Fibroblast of the conjunctiva (primary cell): ENCODE measurements at regions not wholly inside any gene's neighbourhood (a gene's known extent, or its start where the extent isn't known, plus 50 kb on each side); places are given as distances from the start of the nearest gene placed in this dataset.

Experiments
- DNase-seq: peaks from one replicate; pipeline ENCODE4 v3.0.0-alpha.2; 2010; ENCODE audit warnings: low read depth

DNA sequence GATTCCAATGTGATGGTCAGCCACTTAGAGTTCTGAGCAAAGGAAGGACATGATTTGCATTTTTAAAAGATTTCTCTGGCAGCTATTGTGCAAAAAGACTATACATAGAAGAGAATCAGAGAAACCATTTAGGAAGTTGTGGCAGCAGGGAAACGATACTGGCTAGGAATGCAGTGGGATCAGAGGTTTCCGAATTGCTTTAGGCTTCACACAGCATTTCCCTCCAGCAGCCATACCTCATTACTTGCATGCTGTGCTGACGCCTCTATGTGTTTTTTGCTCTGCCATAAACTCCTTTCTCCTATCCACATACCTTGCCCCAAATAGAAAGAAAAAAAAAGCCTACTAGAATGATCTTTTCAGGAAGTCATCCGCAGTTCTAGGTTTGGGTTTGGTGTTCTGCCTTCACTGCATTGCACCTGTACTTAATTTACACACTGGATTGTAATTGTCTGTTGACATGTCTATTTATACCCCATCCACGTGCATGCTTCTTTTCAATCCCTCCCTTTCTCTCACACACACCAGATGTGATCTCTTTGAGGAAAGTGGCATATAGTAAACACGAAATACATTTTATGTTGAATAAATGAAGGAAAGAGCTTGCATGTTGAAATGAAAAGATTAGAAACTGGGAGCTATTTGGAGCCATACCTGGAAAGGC is 860.3 kb upstream of the SEMA6D start:
- no peak for DNase-seq

DNA sequence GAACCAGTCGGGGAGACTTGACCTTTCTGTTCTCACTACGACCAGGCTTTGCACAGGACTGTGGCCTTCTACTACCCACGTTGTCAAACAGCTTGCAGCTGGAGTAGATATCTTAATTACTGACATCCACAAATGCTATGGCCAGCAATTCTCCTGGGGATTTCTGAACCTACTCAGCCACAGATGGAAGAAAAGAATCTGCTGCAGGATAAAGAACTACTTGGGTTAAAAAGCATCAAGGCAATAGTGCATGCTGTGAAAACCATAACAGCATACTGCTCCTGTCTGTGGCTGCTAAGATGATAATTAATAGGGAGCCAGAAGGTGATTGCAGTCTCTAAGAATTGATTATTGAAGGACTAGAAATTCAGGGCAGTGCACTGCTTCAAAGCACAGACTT is 859.2 kb upstream of the SEMA6D start:
- DNase-seq = no peak

DNA sequence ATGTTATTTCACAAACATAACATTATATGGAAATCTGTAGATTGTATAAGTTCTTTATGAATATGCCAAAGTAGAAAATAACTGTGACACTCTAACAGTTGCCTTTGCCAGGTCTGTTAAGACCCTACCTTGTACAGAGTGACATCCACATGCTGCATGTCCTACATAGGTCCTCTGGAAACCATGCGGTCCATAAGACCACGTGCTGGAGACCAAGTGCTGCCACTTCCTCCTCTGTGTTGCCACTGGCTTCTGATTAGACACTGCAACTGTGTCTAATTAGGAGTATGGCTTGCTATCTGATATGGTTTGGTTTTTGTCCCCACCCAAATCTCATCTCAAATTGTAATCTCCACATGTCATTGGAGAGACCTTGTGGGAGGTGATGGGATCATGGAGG is 855.5 kb upstream of the SEMA6D start:
- DNase-seq = no peak

DNA sequence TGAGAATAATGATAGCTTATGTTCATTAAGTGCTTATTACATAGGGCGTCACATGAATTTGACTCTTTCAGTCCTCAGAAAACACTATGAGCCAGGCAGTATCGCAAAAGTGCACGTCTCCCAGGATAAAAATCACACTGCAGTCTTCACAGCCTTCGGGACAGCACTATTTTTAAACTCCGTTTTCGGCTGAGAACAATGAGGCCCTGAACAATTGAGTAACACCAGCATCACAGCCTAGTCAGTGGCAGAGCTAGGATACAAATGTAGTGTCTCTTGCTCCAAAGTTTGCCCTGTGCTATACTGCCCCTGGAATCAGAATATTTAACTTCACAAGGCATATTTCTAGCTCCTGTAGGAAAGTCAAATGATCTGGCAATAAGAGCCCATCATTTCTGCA is 852.1 kb upstream of the SEMA6D start:
- no peak for DNase-seq

DNA sequence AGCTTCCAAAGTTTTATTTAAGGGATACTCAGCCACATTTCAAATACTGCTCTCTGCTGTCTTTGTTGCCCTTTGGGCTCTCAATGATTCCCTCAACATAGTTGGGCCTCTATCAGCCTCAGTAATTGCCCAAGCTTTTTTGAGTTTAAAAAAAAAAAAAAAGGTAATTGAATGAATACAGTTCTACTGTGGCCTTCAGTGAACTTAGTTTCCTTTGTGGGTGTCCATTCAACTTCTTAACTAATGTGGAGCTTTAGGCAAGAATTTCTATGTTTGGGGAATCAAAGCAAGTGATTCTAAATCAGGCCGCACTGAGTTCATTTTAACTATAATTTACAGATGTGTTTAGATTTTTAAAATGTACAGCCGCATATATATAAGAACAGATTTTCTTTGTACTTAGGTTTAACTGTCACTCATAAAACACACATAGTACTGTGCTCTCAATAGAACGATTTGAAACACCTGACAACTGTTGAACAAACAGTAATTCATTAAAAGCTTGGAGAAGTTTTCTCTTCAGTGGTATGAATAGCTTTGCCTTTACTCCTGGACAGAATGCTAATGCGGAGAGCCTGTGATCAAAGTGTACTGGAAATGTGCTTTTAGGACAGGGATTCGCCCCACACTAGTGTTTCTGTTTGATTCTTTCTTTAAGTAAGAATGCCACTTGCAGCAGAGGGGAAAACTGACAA is 844.9 kb upstream of the SEMA6D start:
- no peak for DNase-seq

DNA sequence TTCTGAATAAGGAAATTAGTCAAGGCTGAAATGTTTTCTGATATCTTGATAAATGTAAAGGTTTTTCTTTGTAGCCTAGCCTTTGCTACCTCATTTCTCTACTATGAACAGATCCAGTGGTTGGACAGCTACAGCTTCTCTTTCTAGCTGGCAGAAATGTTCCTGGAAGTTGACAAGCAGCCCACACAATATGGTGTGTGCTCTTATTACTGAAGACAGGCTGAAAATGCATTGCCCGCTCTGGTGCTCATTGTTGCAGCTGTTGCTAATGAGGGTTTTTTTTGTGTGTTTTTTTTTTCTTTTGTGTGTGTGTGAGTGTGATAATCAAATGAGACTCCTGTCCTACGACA is 844.3 kb upstream of the SEMA6D start:
- DNase-seq = no peak

DNA sequence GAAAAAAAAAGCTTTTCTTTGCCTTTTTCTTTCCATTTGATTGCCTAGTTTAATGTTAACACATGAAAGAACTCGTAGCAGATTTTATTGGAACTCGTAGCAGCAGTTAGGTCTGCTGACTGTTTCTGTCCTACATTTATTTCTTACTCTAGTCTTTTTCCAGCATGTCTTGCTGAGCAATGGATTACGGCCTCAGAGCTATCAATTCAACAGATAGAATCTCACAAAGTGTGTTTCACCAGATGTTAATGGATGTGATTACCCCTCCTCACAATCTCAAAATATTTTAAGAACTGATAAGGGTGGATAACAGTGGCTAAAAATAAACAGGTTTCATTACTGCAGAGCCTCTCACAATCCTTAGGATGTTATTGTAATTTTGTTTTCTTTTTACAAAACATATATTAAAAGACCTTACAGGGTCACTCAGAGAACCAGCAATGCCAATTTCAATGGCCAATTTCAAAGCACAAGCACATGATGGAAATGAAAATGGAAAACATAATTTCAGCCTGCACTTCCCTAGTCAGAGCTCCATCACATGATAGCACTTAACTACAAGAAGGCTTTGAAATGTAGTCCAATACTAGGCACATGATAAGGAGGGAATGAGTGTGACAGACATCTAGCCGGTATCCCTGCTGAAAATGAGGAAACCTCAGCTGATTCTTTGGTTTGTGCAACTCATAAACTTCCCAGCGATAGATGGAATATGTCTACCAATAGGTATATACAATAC is 838.1 kb upstream of the SEMA6D start:
- no peak for DNase-seq

DNA sequence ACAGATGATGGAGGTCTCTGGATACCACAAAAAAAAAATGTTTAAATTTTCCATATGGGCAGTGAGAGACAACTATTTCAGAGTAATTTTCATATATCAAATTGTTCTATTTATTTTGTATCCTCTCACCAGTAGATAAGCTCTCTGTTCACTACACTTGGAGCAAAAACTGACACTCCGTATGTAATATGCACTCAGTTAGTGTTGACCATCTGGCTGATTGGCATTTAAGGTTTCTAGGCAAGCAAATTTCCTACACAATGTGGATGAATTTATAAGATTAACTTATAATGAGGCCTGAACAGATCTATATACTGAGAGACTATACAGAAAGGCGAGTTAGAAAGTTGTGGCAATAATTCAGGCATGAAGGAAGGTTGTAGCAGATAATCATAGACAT is 836.5 kb upstream of the SEMA6D start:
- no peak for DNase-seq

DNA sequence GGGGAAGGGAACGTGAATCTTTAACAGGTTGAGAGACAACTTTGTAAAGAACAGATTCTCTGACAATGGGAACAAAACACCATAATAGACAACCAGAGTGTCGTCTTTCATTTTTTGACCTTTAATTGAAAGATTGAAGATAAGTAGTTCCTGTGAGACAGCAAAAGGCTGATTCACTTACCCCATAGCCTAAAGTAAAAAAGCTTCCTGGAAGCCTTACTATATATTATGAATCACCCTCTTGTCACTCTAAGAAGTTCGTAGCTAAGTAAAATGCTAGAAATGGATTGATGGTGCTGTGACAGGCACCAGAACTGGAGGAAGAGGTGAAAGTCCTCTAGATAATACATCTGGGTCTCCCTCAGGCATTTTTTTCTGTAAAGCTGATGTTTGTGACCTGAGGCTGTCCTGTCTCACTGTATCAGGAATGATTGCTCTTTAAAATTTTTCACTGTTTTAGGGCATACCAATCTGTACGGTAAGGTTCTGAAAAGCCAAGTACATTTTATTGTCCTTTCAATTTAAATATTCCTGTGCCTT is 824.6 kb upstream of the SEMA6D start:
- no peak for DNase-seq

DNA sequence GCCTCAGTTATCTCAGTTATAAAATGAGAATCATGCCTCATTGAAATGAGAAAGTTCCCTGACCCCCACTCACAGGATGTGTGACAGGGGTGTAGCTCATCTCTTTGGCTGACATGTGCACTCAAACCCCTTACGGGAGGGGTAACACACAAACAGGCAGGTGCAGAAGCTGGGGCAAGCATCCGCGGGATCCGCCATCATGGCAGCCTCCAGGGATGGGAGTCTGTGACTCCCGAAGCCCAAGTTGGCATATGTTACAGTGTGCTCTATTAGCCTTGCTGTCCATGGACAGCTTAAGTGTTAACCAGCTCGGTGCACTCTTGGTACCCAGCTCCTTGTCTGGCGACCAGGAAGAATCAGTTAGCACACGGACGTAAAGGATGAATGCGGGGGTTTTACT is 822.7 kb upstream of the SEMA6D start:
- DNase-seq = no peak

DNA sequence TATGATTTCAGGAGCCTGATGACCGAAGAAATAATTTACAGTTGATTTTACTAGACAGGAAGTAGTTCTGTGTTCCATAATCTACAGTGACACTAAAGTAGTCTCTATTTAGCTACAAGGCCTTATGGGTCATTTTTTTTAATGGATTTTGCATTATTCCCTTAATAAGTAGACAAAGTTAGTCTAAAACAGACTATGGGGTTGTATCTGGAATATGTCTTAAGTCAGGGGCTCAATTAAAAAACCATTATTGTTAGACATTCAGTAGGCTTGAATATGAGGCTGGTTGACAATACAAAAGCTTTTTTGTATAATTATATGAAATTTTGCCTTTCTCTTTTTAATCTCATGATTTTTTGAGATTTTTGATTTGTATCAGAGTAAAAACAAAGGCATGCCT is 820.0 kb upstream of the SEMA6D start:
- DNase-seq = no peak

DNA sequence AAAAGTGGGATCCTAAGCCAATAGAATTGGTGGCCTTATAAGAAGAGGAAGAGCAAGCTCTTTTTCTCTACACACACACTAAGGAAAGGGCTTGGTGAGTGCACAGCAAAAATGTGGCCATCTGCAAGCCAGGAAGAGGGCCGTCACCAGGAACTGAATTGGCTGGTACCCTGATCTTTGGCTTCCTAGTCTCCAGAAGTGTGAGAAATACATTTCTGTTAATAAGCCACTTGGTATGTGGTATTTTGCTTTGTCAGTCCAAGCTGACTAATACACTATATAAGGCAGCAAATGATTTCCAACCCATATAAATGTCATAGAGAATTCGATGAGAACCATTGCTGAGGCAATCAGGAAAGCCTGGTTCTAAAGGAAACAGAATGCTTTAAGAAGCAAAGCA is 816.3 kb upstream of the SEMA6D start:
- no peak for DNase-seq

DNA sequence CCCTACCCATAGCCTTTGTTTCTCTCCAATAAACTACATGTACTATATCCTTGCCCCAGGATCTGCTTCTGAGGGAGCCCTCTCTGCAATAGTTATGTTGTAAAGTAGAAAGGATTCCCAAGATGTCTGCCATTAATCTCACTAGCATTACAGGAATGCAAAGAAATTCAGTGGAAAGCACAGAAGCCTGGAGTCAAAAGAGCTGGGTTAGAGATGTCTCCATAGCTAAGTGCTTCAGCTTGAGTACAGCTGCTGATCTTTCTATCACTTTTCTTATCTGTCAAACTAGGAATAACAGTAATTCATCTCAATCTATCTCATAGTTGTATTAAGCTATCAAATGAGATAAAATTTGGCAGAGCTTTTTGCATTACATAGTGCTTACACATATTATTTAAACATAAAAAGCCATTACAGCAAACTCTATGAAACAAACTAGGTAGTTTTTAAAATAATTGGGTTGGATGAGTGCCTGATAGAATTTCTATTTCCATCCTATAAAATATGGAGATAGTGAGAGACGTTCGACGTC is 799.5 kb upstream of the SEMA6D start:
- no peak for DNase-seq

DNA sequence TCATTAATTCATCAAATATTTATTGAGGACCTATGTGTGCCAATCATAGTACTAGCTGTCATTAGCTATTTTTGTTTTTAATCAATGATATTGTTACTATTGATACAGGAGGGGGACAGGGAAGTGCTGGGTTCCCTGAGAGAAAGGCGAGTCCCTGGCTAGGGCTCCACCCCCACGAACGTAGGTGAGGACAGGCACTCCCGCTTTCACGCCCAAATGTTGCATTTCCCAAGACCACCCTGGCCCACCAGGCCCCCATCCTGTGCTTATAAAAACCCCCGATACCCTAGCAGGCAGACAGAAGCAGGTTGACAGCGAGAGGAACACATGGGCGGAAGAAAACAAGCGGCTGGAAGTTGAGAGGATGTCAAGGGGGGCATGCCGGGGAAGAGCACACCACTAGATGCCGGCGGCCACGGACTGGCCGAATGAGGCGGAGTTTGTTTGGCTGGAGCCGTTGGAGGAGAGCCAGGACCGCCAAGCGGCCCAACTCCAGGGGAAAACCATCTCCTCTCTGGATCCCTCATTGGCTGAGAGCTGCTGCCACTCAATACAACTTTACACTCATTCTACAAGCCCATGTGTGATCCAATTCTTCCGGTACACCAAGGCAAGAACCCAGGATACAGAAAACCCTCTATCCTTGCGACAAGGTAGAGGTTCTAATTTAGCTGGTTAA is 798.7 kb upstream of the SEMA6D start:
- DNase-seq = no peak

DNA sequence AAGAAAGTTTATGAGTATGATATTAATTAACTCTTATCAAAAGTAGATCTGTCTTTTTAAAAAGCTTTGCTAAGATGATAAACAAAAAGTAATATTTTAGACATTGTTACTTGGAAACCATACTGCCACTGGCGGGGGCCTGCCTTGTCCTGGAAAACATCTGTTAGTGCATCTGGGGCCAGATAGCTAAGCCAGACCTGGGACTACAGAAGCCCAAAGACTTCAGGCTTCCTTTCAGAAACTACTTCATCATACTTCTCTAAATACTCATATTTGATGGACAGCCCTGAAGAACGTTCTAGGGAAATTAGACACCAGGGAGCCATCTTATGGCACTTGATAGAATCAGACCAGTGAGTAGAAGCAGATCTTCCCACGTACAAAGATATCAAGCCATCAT is 795.4 kb upstream of the SEMA6D start:
- DNase-seq = no peak

DNA sequence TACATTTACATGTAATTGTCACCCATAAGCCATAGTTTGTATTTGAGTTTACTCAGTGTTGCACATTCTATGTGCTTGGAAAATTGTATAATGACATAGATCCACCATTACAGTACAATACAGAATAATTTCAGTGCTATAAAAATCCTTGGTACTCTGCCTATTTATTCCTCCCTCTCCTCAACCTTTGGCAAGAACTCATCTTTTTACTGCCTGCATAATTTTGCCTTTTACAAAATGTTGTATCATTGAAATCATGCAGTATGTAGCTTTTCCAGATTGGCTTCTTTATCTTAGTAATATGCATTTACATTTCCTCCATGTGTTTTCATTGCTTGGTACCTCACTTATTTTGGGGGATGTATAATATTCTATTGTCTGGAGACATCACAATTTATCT is 786.9 kb upstream of the SEMA6D start:
- no peak for DNase-seq

DNA sequence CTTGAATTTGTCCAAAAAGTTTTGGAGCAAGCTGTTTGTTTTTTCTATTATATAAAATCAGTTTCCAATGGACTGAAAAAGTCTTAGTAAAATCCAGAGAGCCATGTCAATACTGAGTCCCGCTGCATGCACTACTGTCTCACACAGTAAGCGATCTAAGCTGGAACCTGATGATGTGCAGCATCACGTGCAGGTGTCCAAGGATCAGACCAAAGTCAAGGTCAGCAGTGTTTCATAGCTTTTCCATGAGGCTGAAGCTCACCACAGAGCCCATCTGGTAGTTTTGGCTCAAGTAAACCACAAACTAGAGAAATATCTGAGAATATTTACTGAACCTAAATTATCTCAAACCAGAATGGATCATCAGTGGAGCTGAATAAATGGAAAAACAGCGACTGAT is 784.0 kb upstream of the SEMA6D start:
- DNase-seq = no peak

DNA sequence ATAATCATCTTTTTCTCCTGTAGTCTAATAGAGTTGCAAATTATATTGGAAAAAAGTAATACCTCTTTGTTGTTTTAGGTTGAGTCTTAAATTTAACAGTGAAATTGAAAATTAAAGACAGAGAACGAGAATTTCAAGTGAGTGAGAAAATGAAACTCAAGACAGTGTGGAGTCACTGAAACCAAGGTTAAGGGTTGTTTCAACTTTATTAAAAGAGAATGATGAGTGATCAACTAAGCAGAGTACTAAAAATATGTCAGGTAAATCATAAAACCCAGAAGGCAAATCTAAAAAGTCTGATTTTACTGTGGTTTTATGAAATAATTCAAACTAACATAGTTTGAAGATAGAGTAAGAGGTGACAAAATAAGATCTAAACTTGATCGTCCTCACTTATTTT is 782.5 kb upstream of the SEMA6D start:
- no peak for DNase-seq

DNA sequence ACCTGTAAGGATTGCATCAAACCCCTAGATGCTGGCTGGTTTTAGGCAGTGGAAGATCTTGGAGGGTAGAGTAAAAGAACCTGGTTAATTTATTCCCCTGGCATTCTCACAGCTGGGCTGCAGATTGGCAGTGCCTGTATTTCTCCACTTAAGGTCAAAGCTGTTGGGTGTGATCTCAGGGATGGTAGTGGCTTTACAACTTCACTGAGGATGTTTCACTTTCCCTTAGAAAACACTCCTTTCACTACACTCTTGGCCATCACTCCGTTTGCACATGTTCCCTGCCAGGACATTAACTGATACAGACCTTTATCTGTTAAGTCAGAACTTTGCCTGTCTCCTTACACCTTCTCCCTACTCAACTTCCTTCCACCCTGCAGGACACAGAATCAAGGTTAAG is 779.1 kb upstream of the SEMA6D start:
- no peak for DNase-seq

DNA sequence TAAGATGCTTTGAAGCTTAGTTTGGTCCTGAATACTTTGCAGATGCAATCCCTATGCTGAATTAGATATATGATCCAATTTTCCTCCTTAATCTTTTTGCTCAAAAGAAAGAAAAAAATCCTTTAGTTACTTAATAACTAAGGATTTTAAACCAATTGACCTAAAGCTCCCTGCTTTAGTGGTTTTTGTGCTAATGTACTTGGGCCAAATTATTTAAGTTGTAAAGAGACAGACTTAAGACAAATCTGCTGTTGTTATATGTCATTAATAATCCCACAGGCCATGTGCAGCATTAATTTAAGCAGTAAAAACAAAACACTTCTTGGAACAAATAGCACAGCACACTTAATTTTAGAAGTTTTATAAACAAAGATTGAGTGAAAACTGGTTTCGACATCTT is 776.1 kb upstream of the SEMA6D start:
- no peak for DNase-seq

DNA sequence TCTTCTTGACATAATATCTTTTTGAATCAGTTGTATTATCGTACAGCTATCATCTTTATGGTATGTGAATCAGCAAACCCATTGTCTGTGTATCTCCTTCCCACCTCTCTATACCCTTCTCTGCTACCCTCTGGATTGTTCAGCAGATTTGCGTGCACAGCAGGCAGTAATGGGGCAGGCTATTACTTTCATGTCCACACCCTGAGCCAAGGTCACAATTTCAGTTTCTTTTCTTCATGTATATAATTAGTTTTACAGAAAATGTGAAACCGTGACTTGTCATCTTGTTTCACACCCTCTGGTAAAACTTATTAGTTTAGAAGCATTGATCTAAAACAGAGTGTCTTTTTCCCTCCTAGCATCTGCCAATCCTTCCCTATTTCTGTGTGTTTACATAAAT is 770.4 kb upstream of the SEMA6D start:
- DNase-seq = no peak

DNA sequence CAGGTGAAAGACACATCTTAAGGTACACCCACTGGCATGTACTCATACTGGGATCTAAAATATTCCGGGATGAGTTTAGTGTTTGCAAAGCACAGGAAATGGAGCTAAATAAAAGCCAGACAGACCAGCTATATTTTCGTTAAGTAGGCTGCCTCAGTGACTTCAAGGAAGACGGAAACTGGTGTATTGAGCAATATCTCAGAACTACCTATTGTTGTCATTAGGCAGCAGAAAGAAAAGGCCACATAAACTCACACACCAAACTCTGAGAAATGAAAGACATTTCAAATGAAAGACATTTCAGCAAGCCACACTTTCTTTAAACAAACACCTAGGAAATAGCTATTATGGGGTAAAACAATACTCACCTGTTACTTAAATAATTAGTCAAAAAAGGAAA is 761.7 kb upstream of the SEMA6D start:
- DNase-seq = no peak

DNA sequence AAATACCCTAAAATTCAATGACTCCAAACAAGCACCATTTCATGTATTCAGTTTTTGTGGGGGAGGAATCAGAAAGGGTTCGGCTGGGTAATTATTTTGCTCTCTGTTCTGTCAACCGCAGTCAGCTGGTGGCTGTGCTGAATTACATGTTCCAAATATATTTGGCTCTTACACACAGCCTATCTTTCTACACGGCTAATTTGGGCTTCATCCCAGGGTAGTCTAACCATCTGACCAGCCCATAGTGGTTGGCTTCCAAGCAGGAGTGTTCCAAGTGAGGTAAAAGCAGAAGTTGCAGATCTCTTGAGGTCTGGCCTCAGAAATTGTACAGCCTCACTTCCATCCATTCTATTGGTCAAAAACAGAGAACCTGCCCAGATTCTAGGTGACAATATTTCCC is 760.8 kb upstream of the SEMA6D start:
- DNase-seq = no peak
